OCI-LY3 (cell line): ENCODE measurements at regions not wholly inside any gene's neighbourhood (a gene's known extent, or its start where the extent isn't known, plus 50 kb on each side); places are given as distances from the start of the nearest gene placed in this dataset.
"Not testable (repeated sequence)": the region's sequence is repeated elsewhere in the genome, so short reads cannot be mapped to it uniquely, and the experiment has no call there.

Experiments
- CTCF ChIP-seq: fragments of 200-600, 300-600 bp; sonication (generic); IDR thresholded peaks from 2 replicates; pipeline ENCODE4 v1.5.1; 2014; ENCODE audit warnings: antibody characterized with exemption, low read length, low read depth
- EZH2phosphoT487 ChIP-seq: fragments of 200-600 bp; shearing (Covaris generic); IDR thresholded peaks from 2 replicates; pipeline ENCODE4 v1.6.1; 2018; ENCODE audit warnings: antibody characterized with exemption, mixed run types, low read depth

GRCh38 chr4:106774055-106774454, 262.1 kb downstream of the DKK2 start:
- TF ChIP-seq CTCF, EZH2phosphoT487: not testable (repeated sequence)
